ENCODE measurements at regions not wholly inside any gene's neighbourhood (a gene's known extent, or its start where the extent isn't known, plus 50 kb on each side); places are given as distances from the start of the nearest gene placed in this dataset.

GRCh38 chr5:115469904-115470516, 74.6 kb downstream of the FEM1C start:
- H3K27me3 Mint-ChIP-seq, result no peaks in the 10 kb centered on the region

DNA sequence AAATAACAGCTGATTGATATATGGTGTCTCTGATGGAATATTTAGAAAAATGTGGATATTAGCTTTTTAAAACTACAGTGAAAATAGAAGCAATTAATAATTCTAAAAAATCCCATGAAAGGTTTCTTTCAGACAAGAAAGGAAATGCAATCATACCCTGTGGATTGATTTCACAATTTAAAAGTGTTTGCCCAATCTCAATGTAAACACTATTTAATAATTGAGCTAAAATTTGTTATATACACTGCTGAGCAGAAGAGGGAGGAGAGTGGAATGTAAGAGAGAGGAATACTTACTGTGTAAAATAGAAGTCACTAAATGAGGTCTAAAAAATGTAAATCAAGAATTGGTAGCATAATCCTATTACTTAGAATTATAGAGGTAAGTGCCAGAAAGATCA, 76.9 kb downstream of the FEM1C start:
- Mint-ChIP-seq H3K27me3 (no peaks in the 10 kb centered on the region), H3K9me3 (no peaks in the 10 kb centered on the region), H3K27ac (no peak overlapping the region), H3K36me3 (ENCODE audit: low read depth) (no peaks in the 10 kb centered on the region), H3K4me3 (no peak overlapping the region), H3K4me1 (no peaks in the 10 kb centered on the region)
- no peak for ATAC-seq (replicated peaks)

More at GRCh38 chr5:115469904-115470516, 74.6 kb downstream of the FEM1C start:
- H3K27ac Mint-ChIP-seq, result no peak overlapping the region
- H3K36me3 Mint-ChIP-seq (ENCODE audit: low read depth), result no peaks in the 10 kb centered on the region
- H3K4me1 Mint-ChIP-seq, result no peaks in the 10 kb centered on the region
- ATAC-seq (replicated peaks), result no peak
- no peaks in the 10 kb centered on the region for H3K9me3 Mint-ChIP-seq
- no peak overlapping the region for H3K4me3 Mint-ChIP-seq

GRCh38 chr5:115465431-115465830, 79.1 kb downstream of the FEM1C start:
- no peak for ATAC-seq (replicated peaks)
- Mint-ChIP-seq H3K4me3 (no peak overlapping the region), H3K27ac (no peak overlapping the region), H3K27me3 (peaks cover 5% of the 10 kb centered on the region), H3K36me3 (ENCODE audit: low read depth) (no peaks in the 10 kb centered on the region), H3K4me1 (peaks cover 11% of the 10 kb centered on the region), H3K9me3 (no peaks in the 10 kb centered on the region)

- Mint-ChIP-seq H3K9me3 (no peaks in the 10 kb centered on the region), H3K27ac (no peak overlapping the region), H3K36me3 (ENCODE audit: low read depth) (no peaks in the 10 kb centered on the region), H3K4me1 (peaks cover 11% of the 10 kb centered on the region), H3K27me3 (peaks cover 5% of the 10 kb centered on the region), H3K4me3 (no peak overlapping the region)
- ATAC-seq (replicated peaks), result no peak
These were observed 80.6 kb downstream of the FEM1C start for GRCh38 chr5:115463983-115464382.

DNA sequence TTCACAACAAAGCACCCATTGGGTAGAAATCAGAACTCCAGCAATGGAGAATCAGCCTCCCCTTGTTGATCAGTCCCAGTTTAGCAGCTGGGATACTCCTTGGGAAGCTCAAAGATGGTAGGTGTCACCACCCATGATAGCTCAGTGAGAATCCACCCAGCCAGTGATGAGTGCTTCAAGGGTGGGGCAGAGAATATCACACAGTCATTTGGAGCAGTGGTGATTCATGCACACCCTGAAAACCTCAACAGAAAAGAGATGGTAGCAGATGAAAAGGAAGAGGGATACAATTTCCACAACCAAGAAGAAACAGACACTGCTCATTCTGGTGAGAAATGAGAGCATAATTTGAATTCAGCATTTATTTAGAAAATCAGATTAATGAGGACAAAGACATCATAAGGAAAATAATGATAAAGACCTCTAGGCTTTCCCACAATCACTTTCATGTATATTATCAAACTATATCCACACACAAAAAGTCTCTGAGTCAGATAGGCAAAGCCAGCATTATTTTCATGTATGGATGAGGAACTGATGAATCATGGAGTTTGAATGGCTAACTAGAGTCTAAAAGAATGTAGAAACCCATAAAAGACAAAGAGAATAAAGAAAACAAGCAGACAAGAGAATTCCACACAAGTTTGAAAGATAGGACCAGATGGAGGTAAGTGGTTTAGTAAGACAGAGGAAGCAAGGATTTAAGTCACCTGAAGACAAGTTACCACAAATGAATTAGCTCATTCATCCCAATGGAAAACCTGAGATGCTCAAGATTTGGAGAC, 82.9 kb downstream of the FEM1C start:
- peak; percentile 91 for ATAC-seq (replicated peaks)
- Mint-ChIP-seq H3K27me3 (peaks cover 5% of the 10 kb centered on the region), H3K9me3 (no peaks in the 10 kb centered on the region), H3K36me3 (ENCODE audit: low read depth) (no peaks in the 10 kb centered on the region), H3K27ac (peak overlapping the region; percentile 32), H3K4me1 (peaks cover 11% of the 10 kb centered on the region), H3K4me3 (peak overlapping the region; percentile 27)

DNA sequence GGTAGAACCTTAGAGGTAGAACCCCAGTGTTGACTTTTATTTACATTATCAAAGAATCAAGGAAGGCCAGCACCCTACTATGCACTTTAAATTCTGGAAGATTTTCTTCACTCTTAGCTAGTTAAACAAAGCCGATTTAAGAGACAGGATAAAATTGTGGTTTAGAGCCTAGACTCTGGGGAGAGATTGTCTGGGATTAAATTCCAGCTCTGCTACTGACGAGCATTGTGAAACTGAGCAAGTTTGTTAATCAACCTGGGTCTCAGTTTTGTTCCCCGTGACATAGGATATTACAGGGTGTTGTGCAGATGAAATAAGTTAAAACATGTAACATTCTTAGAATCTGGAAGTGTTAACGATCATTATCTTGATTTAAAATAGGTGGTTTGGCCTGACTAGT, 83.5 kb downstream of the FEM1C start:
- Mint-ChIP-seq H3K9me3 (no peaks in the 10 kb centered on the region), H3K4me1 (peaks cover 11% of the 10 kb centered on the region), H3K36me3 (ENCODE audit: low read depth) (no peaks in the 10 kb centered on the region), H3K27ac (peak overlapping the region; percentile 32), H3K4me3 (peak overlapping the region; percentile 27), H3K27me3 (peaks cover 10% of the 10 kb centered on the region)
- ATAC-seq (replicated peaks), result no peak

DNA sequence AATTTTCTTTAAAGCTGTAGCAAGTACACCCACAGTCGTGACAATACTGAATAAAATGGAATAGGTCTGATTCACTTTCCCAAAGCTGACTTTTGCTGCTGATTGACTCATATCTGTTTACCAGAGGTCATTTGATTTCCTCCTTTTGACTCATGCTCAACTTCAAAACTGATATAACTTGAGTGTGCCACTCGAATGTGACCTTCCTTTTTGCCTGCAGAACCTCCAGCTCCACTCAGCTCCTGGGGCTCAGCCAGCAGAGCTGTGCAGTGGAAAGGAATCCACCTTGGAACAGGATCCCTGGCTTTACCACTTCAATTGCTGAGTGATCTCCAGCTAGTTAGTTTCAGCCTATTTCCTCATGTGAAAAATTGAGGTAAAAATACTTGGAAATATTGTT, 84.1 kb downstream of the FEM1C start:
- no peak overlapping the region for H3K27ac Mint-ChIP-seq
- peak; percentile 69 for ATAC-seq (replicated peaks)
- no peaks in the 10 kb centered on the region for H3K9me3 Mint-ChIP-seq
- H3K4me1 Mint-ChIP-seq, result peaks cover 11% of the 10 kb centered on the region
- H3K4me3 Mint-ChIP-seq, result no peak overlapping the region
- no peaks in the 10 kb centered on the region for H3K36me3 Mint-ChIP-seq (ENCODE audit: low read depth)
- H3K27me3 Mint-ChIP-seq, result peaks cover 13% of the 10 kb centered on the region

DNA sequence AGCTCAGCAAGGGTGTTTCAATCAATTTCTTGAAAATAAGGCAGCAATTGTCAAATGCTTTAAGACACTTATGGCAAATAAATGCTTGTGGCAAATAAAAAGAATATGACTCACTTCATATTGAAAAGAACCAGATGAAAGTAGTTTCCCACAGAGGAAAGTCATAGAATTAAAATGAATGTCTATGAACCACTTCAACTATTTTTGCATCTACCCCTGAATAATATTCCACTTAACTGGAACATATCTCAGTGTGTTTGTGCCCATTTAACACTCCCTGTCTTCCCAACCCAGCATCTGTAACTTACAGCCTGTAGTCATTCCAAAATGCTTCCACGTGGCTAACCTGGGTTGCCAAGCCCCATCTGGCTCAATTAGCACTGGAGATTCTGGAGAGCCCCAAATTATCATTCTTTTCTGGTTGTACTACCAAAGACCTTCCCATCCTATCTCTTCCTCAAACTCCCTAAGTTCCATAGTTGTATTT, 84.7 kb downstream of the FEM1C start:
- Mint-ChIP-seq H3K36me3 (ENCODE audit: low read depth) (no peaks in the 10 kb centered on the region), H3K27ac (no peak overlapping the region), H3K27me3 (peaks cover 13% of the 10 kb centered on the region), H3K9me3 (no peaks in the 10 kb centered on the region), H3K4me3 (no peak overlapping the region), H3K4me1 (peaks cover 11% of the 10 kb centered on the region)
- peak; percentile 14 for ATAC-seq (replicated peaks)

GRCh38 chr5:115458416-115458815, 86.2 kb downstream of the FEM1C start:
- H3K27ac Mint-ChIP-seq, result no peak overlapping the region
- no peak overlapping the region for H3K4me3 Mint-ChIP-seq
- ATAC-seq (replicated peaks), result no peak
- H3K9me3 Mint-ChIP-seq, result no peaks in the 10 kb centered on the region
- peaks cover 13% of the 10 kb centered on the region for H3K27me3 Mint-ChIP-seq
- peaks cover 11% of the 10 kb centered on the region for H3K4me1 Mint-ChIP-seq
- H3K36me3 Mint-ChIP-seq (ENCODE audit: low read depth), result no peaks in the 10 kb centered on the region

GRCh38 chr5:115458003-115458409, 86.6 kb downstream of the FEM1C start:
- Mint-ChIP-seq H3K36me3 (ENCODE audit: low read depth) (no peaks in the 10 kb centered on the region), H3K4me1 (peaks cover 11% of the 10 kb centered on the region), H3K4me3 (no peak overlapping the region), H3K27me3 (peaks cover 13% of the 10 kb centered on the region), H3K9me3 (no peaks in the 10 kb centered on the region), H3K27ac (no peak overlapping the region)
- no peak for ATAC-seq (replicated peaks)

DNA sequence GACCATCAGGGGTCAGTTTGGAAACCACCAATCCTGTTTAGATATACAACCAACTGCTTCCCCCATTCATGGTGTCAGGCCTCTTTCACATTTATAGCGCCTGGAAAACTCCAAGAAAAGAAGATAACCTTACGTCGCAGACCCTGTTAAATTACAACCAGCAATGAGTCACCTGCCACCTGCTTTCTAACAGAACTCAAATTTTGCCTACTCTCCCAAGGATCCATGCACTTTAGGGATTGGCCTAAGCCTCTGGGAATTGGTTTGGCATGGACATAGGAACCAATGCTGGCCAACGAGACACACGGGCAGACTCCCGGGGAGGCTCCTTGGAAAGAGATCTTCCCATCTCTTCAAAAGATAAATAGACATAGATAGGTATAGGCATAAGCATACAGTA, 87.0 kb downstream of the FEM1C start:
- Mint-ChIP-seq H3K9me3 (no peaks in the 10 kb centered on the region), H3K36me3 (ENCODE audit: low read depth) (no peaks in the 10 kb centered on the region), H3K27me3 (peaks cover 13% of the 10 kb centered on the region), H3K27ac (no peak overlapping the region), H3K4me3 (no peak overlapping the region), H3K4me1 (peaks cover 11% of the 10 kb centered on the region)
- ATAC-seq (replicated peaks), result no peak

DNA sequence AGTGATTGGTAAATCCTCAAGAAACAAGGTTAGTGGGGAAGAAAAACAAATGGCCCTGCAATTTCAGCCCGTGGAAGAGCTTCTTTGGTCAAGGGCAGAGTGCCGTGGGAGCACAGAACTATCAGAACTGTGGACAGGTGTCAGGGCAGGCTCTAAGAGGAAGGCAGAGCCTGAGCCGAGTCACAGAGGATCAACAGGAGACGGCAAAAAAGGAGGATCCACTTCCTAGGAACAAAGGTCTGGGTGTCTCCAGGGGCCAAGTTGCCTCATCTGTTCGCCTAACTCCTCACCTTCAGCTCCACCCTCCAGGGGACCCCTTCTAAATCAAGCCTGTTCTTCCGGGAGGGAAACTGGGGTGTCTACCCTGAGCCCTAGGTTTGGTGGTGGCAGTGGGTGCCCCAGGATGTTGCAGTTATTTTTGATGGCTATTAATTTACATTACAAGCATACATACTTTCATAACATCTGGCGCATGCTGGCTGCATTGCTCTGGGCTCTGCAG, 88.0 kb downstream of the FEM1C start:
- ATAC-seq (replicated peaks), result no peak
- Mint-ChIP-seq H3K4me1 (peaks cover 3% of the 10 kb centered on the region), H3K27me3 (peaks cover 8% of the 10 kb centered on the region), H3K4me3 (no peak overlapping the region), H3K36me3 (ENCODE audit: low read depth) (no peaks in the 10 kb centered on the region), H3K27ac (no peak overlapping the region), H3K9me3 (no peaks in the 10 kb centered on the region)

DNA sequence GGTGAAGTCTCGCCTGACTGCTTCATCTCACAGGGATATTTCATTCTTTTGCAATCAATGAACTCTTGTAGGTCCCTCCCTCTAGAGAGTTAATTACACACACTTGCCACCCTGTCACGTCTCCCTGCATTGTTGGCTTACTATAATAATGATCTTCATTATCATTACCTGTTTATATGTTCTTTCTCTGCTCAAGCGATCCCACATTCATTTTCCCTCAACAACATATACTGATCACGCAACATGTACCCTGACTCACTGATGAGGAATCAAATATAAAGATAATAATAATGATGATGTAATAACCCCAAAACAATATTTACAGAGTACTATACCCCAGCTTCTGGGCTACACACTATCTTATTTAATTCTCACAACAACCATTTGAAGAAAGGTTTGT, 88.5 kb downstream of the FEM1C start:
- no peak overlapping the region for H3K27ac Mint-ChIP-seq
- no peak overlapping the region for H3K4me3 Mint-ChIP-seq
- H3K36me3 Mint-ChIP-seq (ENCODE audit: low read depth), result no peaks in the 10 kb centered on the region
- no peaks in the 10 kb centered on the region for H3K4me1 Mint-ChIP-seq
- no peaks in the 10 kb centered on the region for H3K9me3 Mint-ChIP-seq
- peaks cover 8% of the 10 kb centered on the region for H3K27me3 Mint-ChIP-seq
- ATAC-seq (replicated peaks), result no peak

GRCh38 chr5:115455301-115455707, 89.3 kb downstream of the FEM1C start:
- Mint-ChIP-seq H3K4me1 (no peaks in the 10 kb centered on the region), H3K27me3 (peaks cover 8% of the 10 kb centered on the region), H3K4me3 (no peak overlapping the region), H3K36me3 (ENCODE audit: low read depth) (no peaks in the 10 kb centered on the region), H3K27ac (no peak overlapping the region), H3K9me3 (no peaks in the 10 kb centered on the region)
- ATAC-seq (replicated peaks), result peak; percentile 65

Data from activated T-helper 17 cell treated with anti-CD3 and anti-CD28 coated beads, Interleukin-2, amount 50 U/mL, for 72 hours (primary cell).